IMR-90 (cell line): ENCODE measurements at regions not wholly inside any gene's neighbourhood (a gene's known extent, or its start where the extent isn't known, plus 50 kb on each side); places are given as distances from the start of the nearest gene placed in this dataset.

Experiments
- ATAC-seq: fragments of 200-7000 bp; cut with Tn5 transposase; 2 replicates; pipeline ENCODE4 v1.9.1; 2020; ENCODE audit warnings: low read depth, mild to moderate bottlenecking, moderate library complexity
- BruUV-seq: library from RNA; stranded (reverse); fragments of 400-500 nt; replicated peaks from 2 replicates; lab custom pipeline; 2021; lab: Mats Ljungman, UMichigan
- CTCF ChIA-PET: fragments of 300-600 bp; formaldehyde crosslinking; extraction: SDS; loops from one replicate; lab custom pipeline; 2021; ENCODE audit warnings: antibody characterized with exemption; lab: Yijun Ruan, JAX
- POLR2A ChIA-PET: fragments of 300-600 bp; sonication (Branson Sonifier 250); formaldehyde crosslinking; loops from one replicate; lab custom pipeline; 2022; ENCODE audit warnings: antibody characterized with exemption; ENCODE audit not compliant: unreplicated experiment; lab: Charles Lee
- DNase-seq: peaks from one replicate; pipeline ENCODE4 v3.0.0; 2013
- H2AFZ ChIP-seq: replicated peaks from 2 replicates; pipeline ENCODE3; 2013; ENCODE audit warnings: low read length, mild to moderate bottlenecking; ENCODE audit not compliant: poor library complexity
- H2AK5ac ChIP-seq: 2 replicates; pipeline ENCODE4 v1.6.1; 2013; ENCODE audit warnings: low read depth, low read length, inconsistent platforms
- H2AK9ac ChIP-seq: replicated peaks from 2 replicates; pipeline ENCODE3; 2013; ENCODE audit warnings: mild to moderate bottlenecking, low read depth, low read length, moderate library complexity; ENCODE audit not compliant: poor library complexity
- H2BK120ac ChIP-seq: 2 replicates; pipeline ENCODE4 v1.6.1; 2013; ENCODE audit warnings: low read depth, low read length, inconsistent platforms
- H2BK15ac ChIP-seq: 3 replicates; pipeline ENCODE4 v1.6.1; 2013; ENCODE audit warnings: low read depth, low read length, inconsistent platforms
- H2BK20ac ChIP-seq: 2 replicates; pipeline ENCODE4 v1.6.1; 2013; ENCODE audit warnings: low read depth, mild to moderate bottlenecking, inconsistent platforms, low read length, moderate library complexity
- H2BK5ac ChIP-seq: 2 replicates; pipeline ENCODE4 v1.6.1; 2013; ENCODE audit warnings: mild to moderate bottlenecking, low read depth, low read length, inconsistent platforms; ENCODE audit not compliant: poor library complexity, severe bottlenecking
- H3K14ac ChIP-seq: replicated peaks from 2 replicates; pipeline ENCODE4 v1.6.1; 2013; ENCODE audit warnings: low read depth, low read length, inconsistent platforms
- H3K18ac ChIP-seq: 2 replicates; pipeline ENCODE4 v1.6.1; 2013; ENCODE audit warnings: low read depth, low read length, control low read depth
- H3K23ac ChIP-seq: 2 replicates; pipeline ENCODE4 v1.6.1; 2013; ENCODE audit warnings: low read depth, low read length, inconsistent platforms
- H3K27ac ChIP-seq: 2 replicates; pipeline ENCODE4 v1.5.1; 2013; ENCODE audit warnings: mild to moderate bottlenecking, control low read depth, low read length; ENCODE audit not compliant: insufficient read depth
- H3K27me3 ChIP-seq: 2 replicates; pipeline ENCODE4 v1.6.1; 2013; ENCODE audit warnings: low read length; ENCODE audit not compliant: control insufficient read depth, insufficient read depth
- H3K36me3 ChIP-seq: 2 replicates; pipeline ENCODE4 v1.6.1; 2013; ENCODE audit warnings: low read length, mixed read lengths; ENCODE audit not compliant: control insufficient read depth, insufficient read depth
- H3K4ac ChIP-seq: 2 replicates; pipeline ENCODE4 v1.6.1; 2013; ENCODE audit warnings: low read depth, low read length, inconsistent platforms
- H3K4me1 ChIP-seq: 2 replicates; pipeline ENCODE4 v1.6.1; 2013; ENCODE audit warnings: low read length, mixed read lengths; ENCODE audit not compliant: control insufficient read depth, insufficient read depth
- H3K4me2 ChIP-seq: 2 replicates; pipeline ENCODE4 v1.6.1; 2013; ENCODE audit warnings: low read depth, mild to moderate bottlenecking, control low read depth, low read length, moderate library complexity
- H3K4me3 ChIP-seq: 2 replicates; pipeline ENCODE4 v1.5.1; 2013; ENCODE audit warnings: low read depth, mild to moderate bottlenecking, control low read depth, low read length, moderate library complexity; ENCODE audit not compliant: insufficient read depth
- H3K56ac ChIP-seq: 2 replicates; pipeline ENCODE4 v1.6.1; 2013; ENCODE audit warnings: low read length, inconsistent platforms; ENCODE audit not compliant: insufficient read depth; ENCODE audit errors: extremely low read depth
- H3K79me1 ChIP-seq, 2 experiments: 2 replicates each; pipeline ENCODE4 v1.6.1; 2013; ENCODE audit warnings: low read length in 2 of 2, inconsistent platforms in 1 of 2, low read depth in 1 of 2
- H3K9ac ChIP-seq: 2 replicates; pipeline ENCODE4 v1.6.1; 2013; ENCODE audit warnings: low read depth, low read length, control low read depth
- H3K9me1 ChIP-seq: 2 replicates; pipeline ENCODE4 v1.6.1; 2013; ENCODE audit warnings: low read length, inconsistent platforms; ENCODE audit not compliant: insufficient read depth
- H3K9me3 ChIP-seq: 2 replicates; pipeline ENCODE4 v1.6.1; 2013; ENCODE audit warnings: low read length; ENCODE audit not compliant: control insufficient read depth, insufficient read depth
- H4K20me1 ChIP-seq: 2 replicates; pipeline ENCODE4 v1.6.1; 2013; ENCODE audit warnings: low read length, inconsistent platforms; ENCODE audit not compliant: insufficient read depth
- H4K5ac ChIP-seq: 2 replicates; pipeline ENCODE4 v1.6.1; 2013; ENCODE audit warnings: mild to moderate bottlenecking, low read depth, low read length, control low read depth
- H4K8ac ChIP-seq, 2 experiments: 2 replicates each; pipeline ENCODE4 v1.6.1; 2013; ENCODE audit warnings: low read depth in 2 of 2, low read length in 2 of 2, control low read depth in 1 of 2, inconsistent platforms in 1 of 2
- H4K91ac ChIP-seq: 2 replicates; pipeline ENCODE4 v1.6.1; 2013; ENCODE audit warnings: low read depth, low read length, inconsistent platforms; ENCODE audit not compliant: insufficient read depth
- BHLHE40 ChIP-seq: fragments of 150-350 bp; IDR thresholded peaks from 2 replicates; pipeline ENCODE4 v1.6.1; 2016; ENCODE audit warnings: mild to moderate bottlenecking, low read depth, low read length
- FOS ChIP-seq: fragments of 150-350 bp; IDR thresholded peaks from 2 replicates; pipeline ENCODE4 v1.6.1; 2016; ENCODE audit warnings: low read depth, low read length
- MAFK ChIP-seq: IDR thresholded peaks from 2 replicates; pipeline ENCODE4 v1.6.1; 2012; ENCODE audit warnings: low read depth, low read length, improper control_type of control experiment
- MAZ ChIP-seq: IDR thresholded peaks from 2 replicates; pipeline ENCODE4 v1.6.1; 2012; ENCODE audit warnings: low read depth, mild to moderate bottlenecking, low read length, improper control_type of control experiment, moderate library complexity, borderline replicate concordance
- POLR2A ChIP-seq: IDR thresholded peaks from 2 replicates; pipeline ENCODE4 v1.6.1; 2012; ENCODE audit warnings: mild to moderate bottlenecking, low read depth, low read length
- RAD21 ChIP-seq: IDR thresholded peaks from 2 replicates; pipeline ENCODE4 v1.6.1; 2012; ENCODE audit warnings: low read length, improper control_type of control experiment
- RCOR1 ChIP-seq: IDR thresholded peaks from 2 replicates; pipeline ENCODE4 v1.6.1; 2012; ENCODE audit warnings: mild to moderate bottlenecking, low read length, improper control_type of control experiment; ENCODE audit not compliant: insufficient replicate concordance
- RFX5 ChIP-seq: IDR thresholded peaks from 2 replicates; pipeline ENCODE4 v1.8.0; 2012; ENCODE audit warnings: low read depth, mild to moderate bottlenecking, low read length, moderate library complexity
- WGBS, 2 experiments: methylation state at CpG; one replicate each; pipeline versions ENCODE4 v1.1.5 to v1.1.7; 2013; ENCODE audit warnings: missing lambda C conversion rate in 2 of 2; ENCODE audit not compliant: insufficient read length in 1 of 2; ENCODE audit errors: extremely low coverage in 2 of 2; 5-methylcytosine and 5-hydroxymethylcytosine counted together
- dilution Hi-C: fragments of 300-500 bp; cut with HindIII; formaldehyde crosslinking; loops from one replicate; pipeline ENCODE4 v1.14.3; 2018; ENCODE audit warnings: low sequenced_read_pairs; ENCODE audit not compliant: unreplicated experiment
- in situ Hi-C: fragments of 300-500 bp; cut with MboI; formaldehyde crosslinking; loops from 3 replicates; pipeline ENCODE4 v1.14.3; 2019; ENCODE audit warnings: low sequenced_read_pairs, inconsistent platforms, mixed read lengths
- intact Hi-C: fragments of 100-400 bp; cut with micrococcal nuclease; formaldehyde crosslinking; loops from 2 replicates; pipeline ENCODE4 v1.10.0; 2022
- TF ChIP-seq, protein P1 (sequence below): fragments of 150-350 bp; IDR thresholded peaks from 2 replicates; pipeline ENCODE4 v1.6.1; 2017; ENCODE audit warnings: mild to moderate bottlenecking, antibody characterized with exemption, low read length, low read depth
- TF ChIP-seq, protein P2 (sequence below): conservative IDR thresholded peaks from 2 replicates; pipeline ENCODE4 v1.5.1; 2012; ENCODE audit warnings: mild to moderate bottlenecking, low read depth, low read length, improper control_type of control experiment

DNA sequence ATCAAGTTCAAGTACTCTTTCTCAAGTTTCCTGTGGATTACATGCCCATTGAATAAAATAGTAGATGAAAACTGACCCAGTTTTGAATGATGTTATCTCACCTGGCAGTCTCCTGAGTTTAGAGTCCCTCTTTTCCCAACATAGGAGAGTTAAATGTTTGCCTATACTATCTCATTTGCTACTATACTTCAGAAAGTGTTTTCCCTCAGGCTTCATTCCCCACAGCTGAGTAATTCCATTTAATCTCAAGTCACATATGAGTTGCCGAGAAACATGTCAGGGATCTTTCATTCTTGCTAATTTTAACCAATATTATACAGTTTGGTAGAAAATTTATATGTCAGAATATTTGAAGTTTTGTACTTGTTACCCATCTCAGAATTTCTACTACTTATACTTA, 150.4 kb upstream of the CDH19 start:
- Histone ChIP-seq H4K5ac (no peak overlapping the region), H2BK15ac (no peak overlapping the region), H3K4me3 (no peak overlapping the region), H3K56ac (no peak overlapping the region), H3K4ac (no peak overlapping the region), H3K4me1 (no peaks in the 10 kb centered on the region), H4K8ac (no peak overlapping the region), H4K20me1 (no peaks in the 10 kb centered on the region), H3K27me3 (no peaks in the 10 kb centered on the region), H3K9me1 (no peaks in the 10 kb centered on the region), H3K9ac (no peak overlapping the region), H2AK5ac (no peak overlapping the region), H3K18ac (no peak overlapping the region), H3K79me1 (no peaks in the 10 kb centered on the region), H3K9me3 (peaks cover 4% of the 10 kb centered on the region), H4K91ac (no peak overlapping the region), H3K23ac (no peak overlapping the region), H2AK9ac (no peak overlapping the region), H3K4me2 (no peak overlapping the region), H3K14ac (no peak overlapping the region), H2AFZ (no peak overlapping the region), H3K27ac (no peak overlapping the region), H3K36me3 (no peaks in the 10 kb centered on the region), H2BK20ac (no peak overlapping the region), H2BK120ac (no peak overlapping the region), H2BK5ac (no peak overlapping the region)
- ChIA-PET CTCF (no interaction called here), POLR2A (no interaction called here)
- WGBS, 2 experiments: no CpG with 5 or more reads among the region's 1 CpG
- no TSS peak for BruUV-seq
- DNase-seq (no peak), ATAC-seq (no peak)
- no peak for TF ChIP-seq RFX5
- TF ChIP-seq MAZ: no peak
- TF ChIP-seq BHLHE40: no peak
- TF ChIP-seq MAFK: no peak
- TF ChIP-seq, protein P1, sequence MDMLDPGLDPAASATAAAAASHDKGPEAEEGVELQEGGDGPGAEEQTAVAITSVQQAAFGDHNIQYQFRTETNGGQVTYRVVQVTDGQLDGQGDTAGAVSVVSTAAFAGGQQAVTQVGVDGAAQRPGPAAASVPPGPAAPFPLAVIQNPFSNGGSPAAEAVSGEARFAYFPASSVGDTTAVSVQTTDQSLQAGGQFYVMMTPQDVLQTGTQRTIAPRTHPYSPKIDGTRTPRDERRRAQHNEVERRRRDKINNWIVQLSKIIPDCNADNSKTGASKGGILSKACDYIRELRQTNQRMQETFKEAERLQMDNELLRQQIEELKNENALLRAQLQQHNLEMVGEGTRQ: no peak
- no peak for TF ChIP-seq POLR2A
- TF ChIP-seq FOS: no peak
- no peak for TF ChIP-seq RAD21
- TF ChIP-seq RCOR1: no peak
- TF ChIP-seq, protein P2, sequence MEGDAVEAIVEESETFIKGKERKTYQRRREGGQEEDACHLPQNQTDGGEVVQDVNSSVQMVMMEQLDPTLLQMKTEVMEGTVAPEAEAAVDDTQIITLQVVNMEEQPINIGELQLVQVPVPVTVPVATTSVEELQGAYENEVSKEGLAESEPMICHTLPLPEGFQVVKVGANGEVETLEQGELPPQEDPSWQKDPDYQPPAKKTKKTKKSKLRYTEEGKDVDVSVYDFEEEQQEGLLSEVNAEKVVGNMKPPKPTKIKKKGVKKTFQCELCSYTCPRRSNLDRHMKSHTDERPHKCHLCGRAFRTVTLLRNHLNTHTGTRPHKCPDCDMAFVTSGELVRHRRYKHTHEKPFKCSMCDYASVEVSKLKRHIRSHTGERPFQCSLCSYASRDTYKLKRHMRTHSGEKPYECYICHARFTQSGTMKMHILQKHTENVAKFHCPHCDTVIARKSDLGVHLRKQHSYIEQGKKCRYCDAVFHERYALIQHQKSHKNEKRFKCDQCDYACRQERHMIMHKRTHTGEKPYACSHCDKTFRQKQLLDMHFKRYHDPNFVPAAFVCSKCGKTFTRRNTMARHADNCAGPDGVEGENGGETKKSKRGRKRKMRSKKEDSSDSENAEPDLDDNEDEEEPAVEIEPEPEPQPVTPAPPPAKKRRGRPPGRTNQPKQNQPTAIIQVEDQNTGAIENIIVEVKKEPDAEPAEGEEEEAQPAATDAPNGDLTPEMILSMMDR: no peak
- in situ Hi-C loops (no loop called here), intact Hi-C loops (no loop called here), dilution Hi-C loops (no loop called here)
